ENCODE measurements at regions not wholly inside any gene's neighbourhood (a gene's known extent, or its start where the extent isn't known, plus 50 kb on each side); places are given as distances from the start of the nearest gene placed in this dataset.

- DNase-seq, result no peak
Observed at GRCh38 chr11:29959488-29959887, 57.3 kb downstream of the KCNA4 start.

DNA sequence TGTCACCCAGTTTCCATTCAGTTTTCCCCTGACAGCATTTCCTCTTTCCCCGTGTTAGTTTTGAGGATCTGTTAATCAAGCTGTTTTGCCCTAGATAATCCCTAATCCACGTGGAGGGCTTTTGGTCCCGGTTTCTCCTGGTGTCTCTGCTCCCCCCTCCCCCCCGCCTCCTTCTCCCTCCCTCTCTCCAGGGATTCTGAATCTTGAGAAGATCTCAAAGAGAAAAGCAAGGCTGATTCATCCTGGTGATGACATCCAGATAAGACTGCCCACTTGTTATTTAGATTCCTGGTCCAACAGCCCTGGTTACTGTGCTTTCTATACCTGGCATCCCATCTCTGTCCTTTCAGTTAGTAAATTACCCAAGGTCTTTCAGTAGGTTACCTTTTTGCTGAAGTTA, 59.4 kb downstream of the KCNA4 start:
- DNase-seq, result no peak

GRCh38 chr11:29956076-29956556, 60.7 kb downstream of the KCNA4 start:
- DNase-seq, result no peak

DNA sequence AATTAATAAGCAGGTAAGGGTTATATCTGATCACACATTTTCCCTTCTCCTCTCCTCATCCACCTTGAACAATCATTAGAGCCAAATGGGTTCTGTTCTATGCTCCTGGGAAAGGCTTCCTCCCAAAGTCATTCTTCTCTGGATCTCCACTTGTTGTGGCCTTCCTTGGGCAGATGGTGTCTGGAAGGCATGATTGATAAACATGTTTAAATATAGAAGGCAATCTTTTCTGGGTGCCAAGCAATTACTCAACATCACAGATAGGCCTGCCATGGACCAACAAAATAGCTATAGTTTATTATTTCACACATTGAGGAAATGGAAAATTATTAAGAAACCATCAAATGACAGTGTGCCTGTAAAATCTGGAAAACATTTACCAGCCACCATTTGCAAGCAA, 73.5 kb downstream of the KCNA4 start:
- DNase-seq, result no peak

DNA sequence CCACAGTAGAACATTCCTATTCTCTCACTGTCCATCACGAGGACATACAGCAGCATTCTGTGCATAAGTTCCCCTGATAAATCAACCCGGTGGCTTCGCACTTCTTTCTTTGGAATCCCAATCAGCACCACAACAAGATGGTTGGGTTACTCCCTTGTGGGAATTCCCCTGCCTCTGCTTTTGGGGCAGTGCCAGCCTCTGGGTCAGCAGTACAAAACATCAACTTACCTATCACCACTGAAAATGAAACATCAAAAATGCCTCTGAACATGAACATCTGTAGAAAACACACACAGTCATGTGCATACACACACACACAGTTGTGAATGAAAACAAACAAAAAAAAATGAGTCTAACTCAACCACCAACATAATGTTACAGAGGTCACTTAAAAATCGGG, 79.3 kb downstream of the KCNA4 start:
- DNase-seq, result no peak

- no peak for DNase-seq
Observed at GRCh38 chr11:29934115-29934638, 82.7 kb downstream of the KCNA4 start.

DNA sequence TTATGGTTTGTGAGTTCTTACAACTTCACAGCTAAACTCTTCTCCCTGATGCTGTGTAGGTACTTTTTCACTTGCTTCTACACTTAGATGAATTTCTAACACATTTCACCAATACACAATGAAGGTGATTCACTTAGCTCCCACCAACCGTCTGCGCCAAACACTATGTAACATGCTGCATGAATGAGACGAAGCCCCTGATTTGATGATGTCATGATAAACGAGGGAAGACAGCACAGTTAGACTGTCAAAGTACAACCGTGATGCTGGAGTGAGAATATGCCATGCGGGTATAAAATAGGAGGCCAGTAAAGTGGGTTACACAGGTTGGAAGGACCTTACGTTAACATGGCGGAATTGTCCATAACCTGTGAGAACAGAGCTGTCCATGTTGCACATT, 100.8 kb downstream of the KCNA4 start:
- no peak for DNase-seq

GRCh38 chr11:29914203-29914930, 102.5 kb downstream of the KCNA4 start:
- DNase-seq, result no peak

DNA sequence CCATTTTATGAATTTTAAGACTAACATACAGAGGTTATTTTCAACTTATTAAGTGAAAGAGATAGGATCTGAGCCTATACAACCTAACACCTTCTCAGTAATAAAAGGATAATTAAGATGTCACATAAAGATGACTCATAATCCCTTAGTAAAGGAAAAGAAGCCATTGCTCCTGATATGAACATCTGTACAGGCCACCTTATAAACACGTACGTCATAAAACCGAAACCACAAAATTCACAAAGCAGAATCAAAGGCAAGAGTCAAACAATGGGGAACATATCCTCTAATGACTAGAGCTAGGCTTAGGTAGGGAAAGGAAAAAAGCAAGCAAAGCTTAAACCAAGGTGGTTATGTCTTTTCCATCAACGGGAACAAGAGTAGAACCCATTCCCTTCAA, 103.5 kb downstream of the KCNA4 start:
- no peak for DNase-seq

DNA sequence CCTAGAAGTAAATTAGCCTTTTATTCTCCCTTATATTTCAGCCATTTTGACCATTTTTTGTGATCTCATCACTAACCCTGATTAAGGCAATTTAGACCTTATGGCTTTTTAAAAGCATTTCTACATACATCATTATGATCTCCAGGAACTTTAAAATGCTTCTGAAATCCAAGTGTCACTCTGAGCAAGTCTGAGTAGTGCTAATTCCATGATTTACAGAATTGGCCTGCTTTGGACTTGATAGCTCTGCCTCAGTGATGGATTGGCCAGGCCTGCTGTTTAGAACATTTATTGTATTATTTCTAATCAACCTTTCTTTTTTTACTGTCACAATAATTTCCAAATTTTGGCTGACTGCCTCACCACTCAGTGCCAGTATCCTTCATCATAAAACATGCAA, 116.4 kb downstream of the KCNA4 start:
- DNase-seq, result no peak

DNA sequence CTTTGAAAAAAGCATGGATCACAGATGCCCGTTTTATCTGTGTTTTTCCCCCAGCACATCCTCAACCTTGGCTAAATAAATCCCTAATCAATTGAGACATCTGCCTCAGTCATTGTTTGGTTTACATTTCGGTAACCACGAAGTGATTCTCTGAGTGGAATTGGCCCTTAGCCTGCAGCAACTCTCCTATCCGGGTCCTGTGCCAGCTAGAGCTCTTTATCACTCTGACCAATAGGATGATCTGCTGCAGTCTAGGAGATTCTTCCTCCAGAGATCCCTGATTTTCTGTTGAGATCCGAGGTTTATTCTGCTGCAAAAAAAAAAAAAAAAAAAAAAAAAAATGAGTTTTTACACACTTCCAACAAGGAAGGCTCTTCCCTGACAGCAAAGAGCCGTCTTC, 137.3 kb downstream of the KCNA4 start:
- DNase-seq, result no peak

DNA sequence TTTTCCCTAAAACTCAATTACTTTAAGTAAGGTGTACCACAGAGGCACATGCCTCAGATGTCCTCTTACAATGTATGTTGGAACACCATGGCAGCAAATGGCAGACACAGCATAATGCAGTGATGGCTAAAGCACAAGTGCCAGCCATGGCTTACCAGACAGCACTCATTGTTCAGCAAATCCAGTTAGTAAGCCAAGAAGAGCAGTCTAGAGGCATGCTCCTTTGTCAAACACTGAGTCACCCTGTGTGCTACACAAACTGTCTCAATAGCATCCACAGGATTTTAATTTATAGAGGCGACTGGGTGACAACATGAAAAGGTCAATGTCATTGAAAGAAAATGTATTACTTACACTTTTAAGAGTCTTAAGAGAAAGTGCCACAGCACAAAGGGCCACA, 140.6 kb downstream of the KCNA4 start:
- no peak for DNase-seq

- no peak for DNase-seq
Observed at GRCh38 chr11:29847219-29847618, 169.6 kb downstream of the KCNA4 start.

GRCh38 chr11:29844701-29845379, 172.0 kb downstream of the KCNA4 start:
- no peak for DNase-seq

- no peak for DNase-seq
Observed at GRCh38 chr11:29844031-29844430, 172.8 kb downstream of the KCNA4 start.

- DNase-seq, result no peak
Observed at GRCh38 chr11:29842061-29842460, 174.8 kb downstream of the KCNA4 start.

DNA sequence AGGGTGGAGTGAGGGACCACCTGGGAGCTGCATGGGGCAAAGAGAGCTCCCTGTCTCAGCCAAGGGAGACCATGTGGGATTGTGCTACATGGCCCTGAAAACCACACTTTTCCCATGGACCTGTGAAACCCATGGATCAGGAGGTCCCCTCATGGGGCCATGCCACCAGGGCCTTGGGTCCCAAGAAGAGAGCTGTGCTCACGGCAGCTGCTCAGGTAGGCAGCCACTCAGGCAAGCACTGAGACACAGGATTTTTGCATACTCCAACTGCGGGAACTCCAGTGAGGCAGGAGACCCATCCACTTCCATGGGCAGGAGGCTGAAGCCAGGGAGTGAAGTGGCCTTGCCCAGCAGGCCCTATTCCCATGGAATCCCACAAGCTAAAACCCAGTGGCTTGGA, 190.0 kb downstream of the KCNA4 start:
- no peak for DNase-seq

GRCh38 chr11:29816359-29816758, 200.5 kb downstream of the KCNA4 start:
- DNase-seq, result no peak

- no peak for DNase-seq
Observed at GRCh38 chr11:29809121-29809520, 207.7 kb downstream of the KCNA4 start.

DNA sequence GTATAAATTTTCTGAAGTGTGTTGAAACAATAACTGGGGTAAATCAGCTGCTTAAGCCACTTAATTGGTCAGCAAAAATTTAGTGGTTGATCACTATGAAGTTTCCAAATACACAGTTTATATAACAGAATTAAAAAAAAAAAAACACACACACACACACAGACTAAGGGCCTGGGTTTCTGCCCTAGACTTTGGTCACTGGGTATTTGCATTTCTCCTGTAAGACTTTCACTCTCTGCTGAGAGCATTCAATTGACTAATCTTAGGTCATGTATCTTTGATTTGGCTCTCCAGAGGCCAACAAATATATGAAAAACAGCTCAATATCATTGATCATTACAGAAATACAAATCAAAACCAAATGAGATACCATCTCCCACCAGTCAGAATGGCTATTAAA, 214.3 kb downstream of the KCNA4 start:
- DNase-seq, result no peak

DNA sequence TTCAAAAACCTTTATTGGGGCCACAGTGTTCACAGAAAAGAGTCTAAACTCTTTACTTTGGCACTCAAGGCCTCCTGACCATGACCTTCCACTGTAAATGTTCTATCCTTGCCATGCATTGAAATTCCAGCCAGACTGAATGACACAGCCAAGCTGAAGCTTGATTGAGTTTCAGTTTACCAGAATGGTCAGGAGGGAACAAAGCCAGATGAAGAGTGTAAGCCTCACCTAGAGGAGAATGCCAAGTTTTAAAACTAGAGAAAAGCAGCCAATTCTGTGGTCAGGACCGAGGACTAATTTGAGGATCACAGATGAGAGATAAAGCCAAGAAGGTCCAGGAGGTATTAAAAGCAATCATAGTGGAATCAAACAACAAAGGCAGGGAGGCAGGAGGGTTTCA, 215.3 kb downstream of the KCNA4 start:
- no peak for DNase-seq

DNA sequence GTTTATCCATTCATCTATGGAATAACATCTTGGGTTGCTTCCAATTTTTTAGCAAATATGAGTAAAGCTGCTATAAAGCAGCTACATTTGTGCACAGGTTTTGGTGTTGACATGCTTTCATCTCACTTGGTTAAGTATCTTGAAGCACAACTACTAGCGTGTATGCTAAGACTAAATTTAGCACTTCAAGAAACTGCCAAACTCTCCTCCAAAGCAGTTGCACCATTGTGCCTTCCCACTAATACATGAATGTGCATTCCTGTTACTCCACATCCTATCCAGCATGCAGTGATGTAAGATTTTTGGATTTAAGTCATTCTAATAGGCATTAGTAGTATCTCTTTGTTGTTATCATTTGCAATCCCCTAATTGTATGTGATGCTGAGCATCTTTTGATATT, 230.7 kb downstream of the KCNA4 start:
- DNase-seq, result no peak

GRCh38 chr11:29783506-29783905, 233.3 kb downstream of the KCNA4 start:
- no peak for DNase-seq

- no peak for DNase-seq
Observed at GRCh38 chr11:29782447-29782846, 234.4 kb downstream of the KCNA4 start.

GRCh38 chr11:29781268-29781667, 235.6 kb downstream of the KCNA4 start:
- no peak for DNase-seq

Measured in NCI-H1694 (cell line).